HG02973 (cell line): ENCODE measurements at regions not wholly inside any gene's neighbourhood (a gene's known extent, or its start where the extent isn't known, plus 50 kb on each side); places are given as distances from the start of the nearest gene placed in this dataset.

Source experiments
- ATAC-seq: cut with Tn5 transposase; IDR thresholded peaks from one replicate; pipeline ENCODE4 v1.9.1; 2021; ENCODE audit warnings: moderate library complexity; ENCODE audit not compliant: unreplicated experiment

- no peak for ATAC-seq
Observed at GRCh38 chr10:111131168-111131799, 54.5 kb downstream of the ADRA2A start.

GRCh38 chr10:111137007-111137406, 60.2 kb downstream of the ADRA2A start:
- ATAC-seq = no peak

- ATAC-seq = no peak
Observed at GRCh38 chr10:111137587-111137986, 60.8 kb downstream of the ADRA2A start.

GRCh38 chr10:111138544-111138943, 61.7 kb downstream of the ADRA2A start:
- no peak for ATAC-seq

GRCh38 chr10:111139567-111139966, 62.7 kb downstream of the ADRA2A start:
- ATAC-seq = no peak

- ATAC-seq = no peak
Observed at GRCh38 chr10:111142092-111142768, 65.4 kb downstream of the ADRA2A start.

- ATAC-seq = no peak
Observed at GRCh38 chr10:111146025-111146640, 69.3 kb downstream of the ADRA2A start.

- no peak for ATAC-seq
Observed at GRCh38 chr10:111148025-111148424, 71.2 kb downstream of the ADRA2A start.

- ATAC-seq = no peak
Observed at GRCh38 chr10:111148440-111148839, 71.6 kb downstream of the ADRA2A start.

GRCh38 chr10:111150691-111151090, 73.9 kb downstream of the ADRA2A start:
- no peak for ATAC-seq

GRCh38 chr10:111151595-111152307, 74.9 kb downstream of the ADRA2A start:
- ATAC-seq = no peak

GRCh38 chr10:111156754-111157153, 79.9 kb downstream of the ADRA2A start:
- ATAC-seq = no peak

- no peak for ATAC-seq
Observed at GRCh38 chr10:111158595-111158994, 81.8 kb downstream of the ADRA2A start.

GRCh38 chr10:111161109-111161874, 84.5 kb downstream of the ADRA2A start:
- no peak for ATAC-seq

GRCh38 chr10:111171183-111171582, 94.4 kb downstream of the ADRA2A start:
- no peak for ATAC-seq

- no peak for ATAC-seq
Observed at GRCh38 chr10:111175787-111176186, 99.0 kb downstream of the ADRA2A start.

GRCh38 chr10:111177379-111177778, 100.5 kb downstream of the ADRA2A start:
- ATAC-seq = no peak

- no peak for ATAC-seq
Observed at GRCh38 chr10:111179514-111179913, 102.7 kb downstream of the ADRA2A start.

GRCh38 chr10:111186358-111186757, 109.5 kb downstream of the ADRA2A start:
- no peak for ATAC-seq

GRCh38 chr10:111187096-111187495, 110.3 kb downstream of the ADRA2A start:
- no peak for ATAC-seq

- ATAC-seq = no peak
Observed at GRCh38 chr10:111199587-111199986, 122.8 kb downstream of the ADRA2A start.
